Sigmoid colon (tissue), 6 donors: ENCODE measurements at regions not wholly inside any gene's neighbourhood (a gene's known extent, or its start where the extent isn't known, plus 50 kb on each side); places are given as distances from the start of the nearest gene placed in this dataset.

Experiments
- DNase-seq: peaks from one replicate; pipeline ENCODE4 v3.0.0-alpha.2; 2019
- H3K27ac ChIP-seq, 4 donors: fragments of 200-600 bp; sonication (generic); one replicate each; pipeline ENCODE4 v1.5.1; 2016 to 2019; ENCODE audit warnings: mild to moderate bottlenecking in 1 of 4
- H3K27me3 ChIP-seq, 3 donors: fragments of 200-600 bp; sonication (generic); one replicate each; pipeline ENCODE4 v1.5.1; 2019; ENCODE audit warnings: mild to moderate bottlenecking in 1 of 3
- H3K36me3 ChIP-seq, 4 donors: fragments of 200-600 bp; sonication (generic); one replicate each; pipeline ENCODE4 v1.5.1; 2016 to 2019
- H3K4me1 ChIP-seq, 4 donors: fragments of 200-600 bp; sonication (generic); one replicate each; pipeline ENCODE4 v1.5.1; 2017 to 2019
- H3K4me3 ChIP-seq, 4 donors: fragments of 200-600 bp; sonication (generic); one replicate each; pipeline ENCODE4 v1.5.1; 2017 to 2019; ENCODE audit warnings: mild to moderate bottlenecking in 2 of 4, moderate library complexity in 1 of 4
- H3K9me3 ChIP-seq, 4 donors: fragments of 200-600 bp in 3 of 4; sonication (generic) in 3 of 4; one replicate each; pipeline versions ENCODE4 v1.5.1 to v1.6.1; 2013 to 2019
- EP300 ChIP-seq, 4 donors: sonication (generic); formaldehyde crosslinking; IDR thresholded peaks; one replicate each; pipeline ENCODE4 v1.6.1; 2017; ENCODE audit warnings: antibody characterized with exemption in 4 of 4
- POLR2A ChIP-seq, 2 donors: fragments of 450-650 bp; IDR thresholded peaks; one replicate each; pipeline ENCODE4 v1.6.1; 2016; ENCODE audit warnings: antibody characterized with exemption in 2 of 2, mild to moderate bottlenecking in 2 of 2, moderate library complexity in 2 of 2
- POLR2AphosphoS5 ChIP-seq, 4 donors: sonication (generic); formaldehyde crosslinking; IDR thresholded peaks; one replicate each; pipeline ENCODE4 v1.6.1; 2017; ENCODE audit warnings: antibody characterized with exemption in 4 of 4
- WGBS, 2 donors: extraction: QIAGEN DNeasy Blood & Tissue Kit; methylation state at CpG; one replicate each; pipeline ENCODE4 v1.1.7; 2013; 5-methylcytosine and 5-hydroxymethylcytosine counted together
- intact Hi-C: fragments of 100-400 bp; cut with DNase I; formaldehyde crosslinking; loops from one replicate; pipeline ENCODE4 v1.15.1; 2023
- TF ChIP-seq, protein P1 (sequence below), 4 experiments: fragments of 450-650 bp in 3 of 4; fragments of 200-600 bp in 1 of 4; IDR thresholded peaks; one replicate each; pipeline ENCODE4 v1.5.1; 2016 to 2019; ENCODE audit warnings: antibody characterized with exemption in 4 of 4, mild to moderate bottlenecking in 3 of 4, moderate library complexity in 2 of 4
- donor health status: healthy with polysubstance abuse.
- donor health status: healthy.

DNA sequence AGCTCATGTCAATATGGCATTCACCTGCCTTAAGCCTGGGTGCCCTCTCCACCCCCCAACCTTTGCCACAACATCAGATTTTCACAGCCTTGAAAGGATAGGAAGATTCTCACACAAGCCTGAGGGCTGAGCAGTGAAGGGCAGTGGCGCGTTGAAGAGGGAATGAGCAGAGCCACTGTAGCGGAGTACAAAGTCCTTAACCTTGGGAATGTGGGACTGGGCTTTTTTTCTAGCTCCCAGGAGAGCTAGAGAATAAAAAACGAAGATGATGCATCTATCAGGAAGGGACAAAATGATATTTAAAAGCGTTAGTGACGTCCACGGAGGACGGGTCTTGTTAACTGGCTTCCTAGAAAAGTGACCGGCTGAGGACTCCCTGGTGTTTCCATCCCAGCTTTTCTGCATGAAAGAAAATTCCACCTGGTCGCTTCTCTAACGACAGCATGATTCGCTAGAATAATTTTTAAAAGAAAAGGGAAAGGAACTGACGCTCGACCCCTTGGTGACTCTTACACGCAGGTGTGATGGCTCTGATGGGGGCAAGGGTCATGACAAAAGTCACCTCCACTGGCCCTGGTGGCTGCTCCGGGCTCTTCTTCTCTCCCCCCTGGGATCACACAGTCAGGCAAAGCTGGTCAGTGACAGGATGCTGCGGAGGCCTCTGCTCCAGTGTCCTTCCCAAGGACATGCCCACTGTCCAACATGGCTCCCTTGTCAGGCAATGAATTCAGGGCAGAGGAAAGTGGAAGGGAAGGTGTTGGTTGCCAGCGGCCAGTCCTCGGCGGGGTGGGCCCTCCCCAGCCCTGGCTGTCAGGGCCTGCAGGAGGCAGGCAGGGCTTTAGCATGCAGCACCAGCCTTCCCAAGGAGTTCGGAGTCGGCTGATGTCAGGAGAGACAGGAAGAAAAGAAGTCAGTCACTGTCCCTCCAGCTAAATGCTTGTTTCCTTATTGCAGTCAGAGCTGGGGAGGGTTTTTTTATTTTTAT lies 58.4 kb upstream of the IRX3 start:
- WGBS, 2 donors, result 72 to 74% methylated on average over 22 of the region's 22 CpGs
- intact Hi-C loops, result no loop called here
- Histone ChIP-seq H3K9me3 (peaks cover 0 to 2% (median 0%) of the 10 kb centered on the region in 4 donors), H3K27me3 (peaks cover 0 to 54% (median 0%) of the 10 kb centered on the region in 3 donors), H3K4me1 (no peaks in the 10 kb centered on the region), H3K36me3 (no peaks in the 10 kb centered on the region), H3K27ac (no peak overlapping the region), H3K4me3 (no peak overlapping the region)
- no peak for TF ChIP-seq EP300 (IDR thresholded peaks at IDR 0.05)
- peak; percentile 53 for DNase-seq

GRCh38 chr16:54342966-54343365 lies 56.4 kb upstream of the IRX3 start:
- H3K27ac ChIP-seq, result no peak overlapping the region
- H3K4me3 ChIP-seq, result no peak overlapping the region
- intact Hi-C loops, result no loop called here
- DNase-seq, result peak; percentile 22
- WGBS, 2 donors, result 84 to 88% methylated on average over 5 of the region's 5 CpGs
- H3K27me3 ChIP-seq, result peaks cover 0 to 67% (median 3%) of the 10 kb centered on the region in 3 donors
- no peaks in the 10 kb centered on the region for H3K36me3 ChIP-seq
- TF ChIP-seq EP300 (IDR thresholded peaks at IDR 0.05) (no peak), POLR2A (IDR thresholded peaks at IDR 0.05) (no peak), POLR2AphosphoS5 (IDR thresholded peaks at IDR 0.05) (no peak)
- TF ChIP-seq, protein P1, sequence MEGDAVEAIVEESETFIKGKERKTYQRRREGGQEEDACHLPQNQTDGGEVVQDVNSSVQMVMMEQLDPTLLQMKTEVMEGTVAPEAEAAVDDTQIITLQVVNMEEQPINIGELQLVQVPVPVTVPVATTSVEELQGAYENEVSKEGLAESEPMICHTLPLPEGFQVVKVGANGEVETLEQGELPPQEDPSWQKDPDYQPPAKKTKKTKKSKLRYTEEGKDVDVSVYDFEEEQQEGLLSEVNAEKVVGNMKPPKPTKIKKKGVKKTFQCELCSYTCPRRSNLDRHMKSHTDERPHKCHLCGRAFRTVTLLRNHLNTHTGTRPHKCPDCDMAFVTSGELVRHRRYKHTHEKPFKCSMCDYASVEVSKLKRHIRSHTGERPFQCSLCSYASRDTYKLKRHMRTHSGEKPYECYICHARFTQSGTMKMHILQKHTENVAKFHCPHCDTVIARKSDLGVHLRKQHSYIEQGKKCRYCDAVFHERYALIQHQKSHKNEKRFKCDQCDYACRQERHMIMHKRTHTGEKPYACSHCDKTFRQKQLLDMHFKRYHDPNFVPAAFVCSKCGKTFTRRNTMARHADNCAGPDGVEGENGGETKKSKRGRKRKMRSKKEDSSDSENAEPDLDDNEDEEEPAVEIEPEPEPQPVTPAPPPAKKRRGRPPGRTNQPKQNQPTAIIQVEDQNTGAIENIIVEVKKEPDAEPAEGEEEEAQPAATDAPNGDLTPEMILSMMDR (IDR thresholded peaks at IDR 0.05), result no peak
- H3K9me3 ChIP-seq, result no peaks in the 10 kb centered on the region
- H3K4me1 ChIP-seq, result no peaks in the 10 kb centered on the region

GRCh38 chr16:54341892-54342776 lies 55.5 kb upstream of the IRX3 start:
- intact Hi-C loops, result no loop called here
- H3K27me3 ChIP-seq, result peaks cover 0 to 74% (median 3%) of the 10 kb centered on the region in 3 donors
- no peaks in the 10 kb centered on the region for H3K36me3 ChIP-seq

DNA sequence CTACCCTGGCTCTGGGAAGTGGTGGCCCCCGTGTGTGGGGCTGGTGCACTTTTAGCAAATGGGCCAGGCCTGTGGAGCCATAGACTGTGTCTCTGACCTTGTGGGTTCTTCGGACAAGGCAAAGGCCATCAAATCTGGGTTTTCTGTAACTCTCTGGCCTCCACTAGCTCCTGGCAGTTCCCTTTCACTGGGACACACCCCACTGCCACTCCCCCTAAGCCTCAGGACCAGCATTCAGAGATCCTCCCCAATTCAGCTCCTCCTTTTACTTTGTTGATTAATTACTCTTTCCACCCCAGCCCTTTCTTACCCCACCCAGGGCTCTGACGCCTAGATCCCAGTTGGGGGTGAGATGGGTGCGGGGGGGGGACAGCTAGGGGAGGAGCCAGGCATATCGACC lies 53.9 kb upstream of the IRX3 start:
- WGBS, 2 donors, result 43 to 53% methylated on average over 5 of the region's 5 CpGs
- H3K4me1 ChIP-seq, result no peaks in the 10 kb centered on the region
- peak; percentile 34 for DNase-seq
- intact Hi-C loops, result no loop called here
- H3K4me3 ChIP-seq, result no peak overlapping the region
- H3K9me3 ChIP-seq, result no peaks in the 10 kb centered on the region
- H3K27me3 ChIP-seq, result peaks cover 0 to 71% (median 3%) of the 10 kb centered on the region in 3 donors
- H3K27ac ChIP-seq, result no peak overlapping the region
- TF ChIP-seq POLR2A (IDR thresholded peaks at IDR 0.05), result no peak
- no peak for TF ChIP-seq EP300 (IDR thresholded peaks at IDR 0.05)
- no peaks in the 10 kb centered on the region for H3K36me3 ChIP-seq

More at GRCh38 chr16:54341892-54342776, 55.5 kb upstream of the IRX3 start:
- WGBS, 2 donors, result 64 to 76% methylated on average over 16 of the region's 16 CpGs
- TF ChIP-seq POLR2A (IDR thresholded peaks at IDR 0.05) (no peak), EP300 (IDR thresholded peaks at IDR 0.05) (no peak), POLR2AphosphoS5 (IDR thresholded peaks at IDR 0.05) (no peak)
- TF ChIP-seq, protein P1 (IDR thresholded peaks at IDR 0.05), result no peak
- peak; percentile 37 for DNase-seq
- Histone ChIP-seq H3K4me3 (no peak overlapping the region), H3K9me3 (no peaks in the 10 kb centered on the region), H3K27ac (no peak overlapping the region), H3K4me1 (no peaks in the 10 kb centered on the region)

DNA sequence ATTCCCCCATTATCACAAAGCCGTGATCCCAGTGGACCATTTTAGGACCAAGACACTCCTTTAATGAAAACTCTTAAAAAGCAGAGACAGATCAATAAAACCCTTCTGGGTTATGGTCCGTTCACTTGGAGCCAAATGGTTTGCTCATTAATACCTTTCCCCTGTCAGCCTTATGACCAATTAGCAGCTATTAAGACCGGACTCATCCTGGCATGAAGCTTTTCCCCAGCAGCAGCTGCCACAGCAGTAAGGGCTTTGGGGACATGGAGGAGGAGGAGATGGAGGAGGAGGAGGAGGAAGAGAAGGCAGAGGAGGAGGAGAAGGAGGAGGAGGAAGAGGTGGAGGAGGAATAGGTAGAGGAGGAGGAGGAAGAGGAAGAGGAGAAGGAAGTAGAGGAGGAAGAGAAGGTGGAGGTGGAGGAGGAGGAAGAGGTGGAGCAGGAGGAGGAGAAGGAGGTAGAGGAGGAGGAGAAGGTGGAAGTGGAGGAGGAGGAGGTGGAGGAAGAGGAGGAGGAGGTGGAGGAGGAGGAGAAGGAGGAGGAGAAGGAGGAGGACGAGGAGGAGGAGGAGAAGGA lies 50.1 kb upstream of the IRX3 start:
- no peaks in the 10 kb centered on the region for H3K36me3 ChIP-seq
- intact Hi-C loops, result no loop called here
- no peak for TF ChIP-seq POLR2AphosphoS5 (IDR thresholded peaks at IDR 0.05)
- H3K9me3 ChIP-seq, result no peaks in the 10 kb centered on the region
- no peaks in the 10 kb centered on the region for H3K4me1 ChIP-seq
- no peak for DNase-seq
- H3K4me3 ChIP-seq, result no peak overlapping the region
- H3K27me3 ChIP-seq, result peaks cover 0 to 56% (median 3%) of the 10 kb centered on the region in 3 donors
- WGBS, 2 donors, result 17 to 36% methylated on average over 3 to 4 of the region's 4 CpGs
- no peak overlapping the region for H3K27ac ChIP-seq
